AG10803 (cell line): ENCODE measurements at regions not wholly inside any gene's neighbourhood (a gene's known extent, or its start where the extent isn't known, plus 50 kb on each side); places are given as distances from the start of the nearest gene placed in this dataset.

ENCODE experiments used
- DNase-seq: peaks from one replicate; pipeline ENCODE4 v3.0.0; 2010; ENCODE audit warnings: low read depth
- H3K4me3 ChIP-seq: 2 replicates; pipeline ENCODE4 v1.5.1; 2011; ENCODE audit warnings: mild to moderate bottlenecking, low read length, control low read depth
- CTCF ChIP-seq: conservative IDR thresholded peaks from 2 replicates; pipeline ENCODE4 v1.5.1; 2011; ENCODE audit warnings: mild to moderate bottlenecking, low read length, control low read depth, inconsistent platforms

- no peak overlapping the region for H3K4me3 ChIP-seq
Measured at GRCh38 chr4:104907991-104908390, 238.7 kb upstream of the TET2 start.

GRCh38 chr4:104909376-104909775 is 237.3 kb upstream of the TET2 start:
- no peak for TF ChIP-seq CTCF
- no peak overlapping the region for H3K4me3 ChIP-seq
- no peak for DNase-seq

More at GRCh38 chr4:104907991-104908390, 238.7 kb upstream of the TET2 start:
- no peak for DNase-seq
- no peak for TF ChIP-seq CTCF

GRCh38 chr4:104912518-104912917 is 234.2 kb upstream of the TET2 start:
- DNase-seq: no peak
- H3K4me3 ChIP-seq: no peak overlapping the region
- no peak for TF ChIP-seq CTCF

- H3K4me3 ChIP-seq: no peak overlapping the region
- DNase-seq: no peak
- TF ChIP-seq CTCF: no peak
Measured at GRCh38 chr4:104915373-104915772, 231.3 kb upstream of the TET2 start.

- no peak overlapping the region for H3K4me3 ChIP-seq
- TF ChIP-seq CTCF: no peak
- no peak for DNase-seq
Measured at GRCh38 chr4:104915864-104916263, 230.8 kb upstream of the TET2 start.

GRCh38 chr4:104919406-104919805 is 227.3 kb upstream of the TET2 start:
- no peak overlapping the region for H3K4me3 ChIP-seq
- TF ChIP-seq CTCF: no peak
- no peak for DNase-seq

- DNase-seq: no peak
- H3K4me3 ChIP-seq: no peak overlapping the region
- no peak for TF ChIP-seq CTCF
Measured at GRCh38 chr4:104930298-104930697, 216.4 kb upstream of the TET2 start.
